Neural cell (in vitro differentiated cells): ENCODE measurements at regions not wholly inside any gene's neighbourhood (a gene's known extent, or its start where the extent isn't known, plus 50 kb on each side); places are given as distances from the start of the nearest gene placed in this dataset.
"Not testable (repeated sequence)": the region's sequence is repeated elsewhere in the genome, so short reads cannot be mapped to it uniquely, and the experiment has no call there.

Source experiments
- CTCF ChIP-seq: fragments of 450-650 bp; IDR thresholded peaks from 2 replicates; pipeline ENCODE4 v1.5.1; 2014; ENCODE audit warnings: antibody characterized with exemption, mild to moderate bottlenecking, moderate library complexity; ENCODE audit not compliant: poor library complexity, severe bottlenecking
- EP300 ChIP-seq: fragments of 450-650 bp; conservative IDR thresholded peaks from 2 replicates; pipeline ENCODE4 v1.6.1; 2014; ENCODE audit warnings: antibody characterized with exemption, mild to moderate bottlenecking, moderate library complexity; ENCODE audit not compliant: poor library complexity, severe bottlenecking
- EZH2 ChIP-seq: fragments of 200-600, 300-800 bp; shearing (Covaris generic), sonication (generic); IDR thresholded peaks from 2 replicates; pipeline ENCODE4 v1.6.1; 2014; ENCODE audit warnings: antibody characterized with exemption, low read length, borderline replicate concordance, mild to moderate bottlenecking; ENCODE audit not compliant: insufficient read depth, poor library complexity, severe bottlenecking
- MXI1 ChIP-seq: fragments of 450-650 bp; conservative IDR thresholded peaks from 2 replicates; pipeline ENCODE4 v1.6.1; 2014; ENCODE audit warnings: antibody characterized with exemption, mild to moderate bottlenecking; ENCODE audit not compliant: poor library complexity, severe bottlenecking
- POLR2AphosphoS5 ChIP-seq: IDR thresholded peaks from 2 replicates; pipeline ENCODE4 v1.6.1; 2012
- REST ChIP-seq: IDR thresholded peaks from 2 replicates; pipeline ENCODE4 v1.6.1; 2012; ENCODE audit warnings: borderline replicate concordance
- SMC3 ChIP-seq: fragments of 450-650 bp; conservative IDR thresholded peaks from 2 replicates; pipeline ENCODE4 v1.6.1; 2014; ENCODE audit warnings: antibody characterized with exemption, mild to moderate bottlenecking, moderate library complexity; ENCODE audit not compliant: poor library complexity
- TAF1 ChIP-seq: IDR thresholded peaks from 2 replicates; pipeline ENCODE4 v1.6.1; 2012; ENCODE audit warnings: low read depth

GRCh38 chr15:72843340-72843739 is 59.8 kb upstream of the ADPGK start:
- TF ChIP-seq CTCF, TAF1, POLR2AphosphoS5, MXI1, SMC3, EP300, EZH2, REST: not testable (repeated sequence)
